GM23338 (cell line): ENCODE measurements at regions not wholly inside any gene's neighbourhood (a gene's known extent, or its start where the extent isn't known, plus 50 kb on each side); places are given as distances from the start of the nearest gene placed in this dataset.

Experiments used
- ATAC-seq: fragments of 200-7000 bp; cut with Tn5 transposase; 3 replicates; pipeline ENCODE4 v1.9.1; 2020
- DNase-seq: peaks from one replicate; pipeline ENCODE4 v3.0.0-alpha.2; 2015; ENCODE audit warnings: low spot score
- H2AFZ ChIP-seq: fragments of 200-600 bp; sonication (generic); 2 replicates; pipeline ENCODE4 v1.8.0; 2016; ENCODE audit warnings: antibody characterized with exemption, mild to moderate bottlenecking, moderate library complexity
- H3F3A ChIP-seq: fragments of 200-600 bp; sonication (generic); replicated peaks from 2 replicates; pipeline ENCODE4 v1.8.0; 2017; ENCODE audit warnings: antibody characterized with exemption, mixed run types, low read depth
- H3K27ac ChIP-seq: fragments of 200-600 bp; sonication (generic); 2 replicates; pipeline ENCODE4 v1.6.1; 2016; ENCODE audit warnings: low read depth
- H3K27me3 ChIP-seq: fragments of 200-600 bp; sonication (generic); 2 replicates; pipeline ENCODE4 v1.8.0; 2016; ENCODE audit warnings: mild to moderate bottlenecking, mixed run types, moderate library complexity; ENCODE audit not compliant: insufficient read depth
- H3K36me3 ChIP-seq: fragments of 200-600 bp; sonication (generic); 2 replicates; pipeline ENCODE4 v1.8.0; 2016; ENCODE audit warnings: mild to moderate bottlenecking; ENCODE audit not compliant: insufficient read depth
- H3K4me1 ChIP-seq: fragments of 200-600 bp; sonication (generic); 2 replicates; pipeline ENCODE4 v1.8.0; 2016; ENCODE audit warnings: mild to moderate bottlenecking, moderate library complexity; ENCODE audit not compliant: insufficient read depth
- H3K4me2 ChIP-seq: fragments of 200-600 bp; sonication (generic); 2 replicates; pipeline ENCODE4 v1.7.1; 2017; ENCODE audit warnings: mixed run types
- H3K4me3 ChIP-seq: fragments of 200-600 bp; sonication (generic); 2 replicates; pipeline ENCODE4 v1.6.1; 2016; ENCODE audit warnings: mixed run types
- H3K79me2 ChIP-seq: fragments of 200-600 bp; sonication (generic); replicated peaks from 2 replicates; pipeline ENCODE4 v1.8.0; 2017; ENCODE audit warnings: mild to moderate bottlenecking; ENCODE audit not compliant: insufficient read depth
- H3K9me2 ChIP-seq: fragments of 200-600 bp; sonication (generic); 2 replicates; pipeline ENCODE4 v1.8.0; 2017; ENCODE audit not compliant: insufficient read depth
- H4K20me1 ChIP-seq: fragments of 200-600 bp; sonication (generic); replicated peaks from 2 replicates; pipeline ENCODE4 v1.8.0; 2017; ENCODE audit warnings: mild to moderate bottlenecking; ENCODE audit not compliant: insufficient read depth
- H3K27ac Mint-ChIP-seq: 2 replicates; pipeline ENCODE4 v1.8.0; 2020; ENCODE audit warnings: inconsistent platforms, mild to moderate bottlenecking, moderate library complexity, mixed read lengths
- H3K27me3 Mint-ChIP-seq: 3 replicates; pipeline ENCODE4 v1.8.0; 2022; ENCODE audit warnings: low read depth, mild to moderate bottlenecking, moderate library complexity, mixed read lengths, inconsistent platforms; ENCODE audit not compliant: insufficient read depth, poor library complexity
- H3K36me3 Mint-ChIP-seq: 3 replicates; pipeline ENCODE4 v1.8.0; 2021; ENCODE audit warnings: low read depth, mild to moderate bottlenecking, inconsistent platforms, moderate library complexity, mixed read lengths
- H3K4me1 Mint-ChIP-seq: 3 replicates; pipeline ENCODE4 v1.8.0; 2020; ENCODE audit warnings: mild to moderate bottlenecking, inconsistent platforms, mixed read lengths
- H3K4me3 Mint-ChIP-seq: 3 replicates; pipeline ENCODE4 v1.8.0; 2021; ENCODE audit warnings: moderate library complexity, mild to moderate bottlenecking, inconsistent platforms, mixed read lengths
- H3K9me3 Mint-ChIP-seq: 3 replicates; pipeline ENCODE4 v1.8.0; 2020; ENCODE audit warnings: moderate library complexity, mild to moderate bottlenecking, inconsistent platforms, mixed read lengths
- CREB1 ChIP-seq: fragments of 250-450 bp; sonication (Bioruptor Pico); IDR thresholded peaks from 2 replicates; pipeline ENCODE4 v1.5.0; 2020; ENCODE audit warnings: low read depth, mild to moderate bottlenecking, moderate library complexity
- CTCF ChIP-seq, 2 experiments: fragments of 200-600 bp in 1 of 2; sonication (generic) in 1 of 2; conservative IDR thresholded peaks; 2 replicates each; pipeline versions ENCODE4 v1.5.1 to v1.6.1; 2016 to 2017; ENCODE audit warnings: antibody characterized with exemption in 2 of 2, low read depth in 2 of 2, mild to moderate bottlenecking in 2 of 2, moderate library complexity in 1 of 2
- ETS1 ChIP-seq: IDR thresholded peaks from 2 replicates; pipeline ENCODE4 v1.6.1; 2016; ENCODE audit warnings: antibody characterized with exemption
- EZH2 ChIP-seq: fragments of 200-600 bp; sonication (generic); IDR thresholded peaks from one replicate; pipeline ENCODE4 v1.8.0; 2017; ENCODE audit warnings: antibody characterized with exemption, mild to moderate bottlenecking, low read depth; ENCODE audit not compliant: unreplicated experiment
- EZH2phosphoT487 ChIP-seq: fragments of 200-600 bp; sonication (generic); IDR thresholded peaks from one replicate; pipeline ENCODE4 v1.8.1; 2018; ENCODE audit warnings: antibody characterized with exemption; ENCODE audit not compliant: unreplicated experiment
- JUNB ChIP-seq: IDR thresholded peaks from one replicate; pipeline ENCODE4 v1.6.1; 2016; ENCODE audit warnings: antibody characterized with exemption; ENCODE audit not compliant: unreplicated experiment
- NANOG ChIP-seq: IDR thresholded peaks from 2 replicates; pipeline ENCODE4 v1.6.1; 2016; ENCODE audit warnings: antibody characterized with exemption, borderline replicate concordance
- POLR2AphosphoS5 ChIP-seq: IDR thresholded peaks from 2 replicates; pipeline ENCODE4 v1.6.1; 2016; ENCODE audit warnings: antibody characterized with exemption, low read depth
- STAT1 ChIP-seq: IDR thresholded peaks from one replicate; pipeline ENCODE4 v1.6.1; 2016; ENCODE audit warnings: antibody characterized with exemption; ENCODE audit not compliant: unreplicated experiment
- ZNF114 ChIP-seq: fragments of 250-450 bp; sonication (Bioruptor Pico); IDR thresholded peaks from 2 replicates; pipeline ENCODE4 v1.5.0; 2020; ENCODE audit warnings: mild to moderate bottlenecking, moderate library complexity
- ZNF331 ChIP-seq: fragments of 250-450 bp; sonication (Bioruptor Pico); IDR thresholded peaks from 2 replicates; pipeline ENCODE4 v1.5.0; 2020; ENCODE audit warnings: low read depth, mild to moderate bottlenecking, moderate library complexity
- TF ChIP-seq, protein P1 (sequence below): IDR thresholded peaks from one replicate; pipeline ENCODE4 v1.6.1; 2018; ENCODE audit warnings: antibody characterized with exemption; ENCODE audit not compliant: unreplicated experiment
- TF ChIP-seq, protein P2 (sequence below): fragments of 250-450 bp; sonication (Bioruptor Pico); IDR thresholded peaks from 2 replicates; pipeline ENCODE4 v1.5.0; 2020; ENCODE audit warnings: mild to moderate bottlenecking, moderate library complexity

DNA sequence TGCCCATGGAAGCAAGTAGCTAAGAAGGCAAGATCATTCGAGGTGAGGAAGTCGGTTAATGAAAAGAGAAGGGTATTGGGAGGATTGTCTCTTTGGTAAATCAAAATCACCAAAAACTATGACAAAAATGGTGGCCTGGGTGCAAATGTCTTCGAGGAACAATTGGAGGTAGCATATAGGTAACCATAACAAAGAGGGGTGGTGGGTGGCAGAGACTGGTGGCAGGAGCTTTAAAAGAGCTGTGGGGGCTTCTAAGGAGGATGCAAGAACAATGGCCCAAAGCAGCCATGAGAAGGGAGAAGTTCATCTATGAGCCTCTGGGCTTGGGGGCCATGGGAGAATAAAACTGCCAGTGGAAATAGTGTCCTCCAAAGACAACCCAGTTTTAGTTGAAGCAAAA, 172.2 kb upstream of the PDE1C start:
- Histone ChIP-seq H3F3A (no peaks in the 10 kb centered on the region), H3K36me3 (no peaks in the 10 kb centered on the region), H3K27ac (no peak overlapping the region), H3K27me3 (no peaks in the 10 kb centered on the region), H3K79me2 (no peaks in the 10 kb centered on the region), H3K9me2 (no peaks in the 10 kb centered on the region), H3K4me3 (no peak overlapping the region), H3K4me2 (no peak overlapping the region), H2AFZ (no peak overlapping the region), H4K20me1 (no peaks in the 10 kb centered on the region), H3K4me1 (no peaks in the 10 kb centered on the region)
- no peak for DNase-seq
- TF ChIP-seq POLR2AphosphoS5 (no peak), EZH2 (no peak), CTCF (conservative IDR thresholded peaks at IDR 0.05; ENCODE audit: low read depth in 2 of 2) (no peak), ZNF331 (no peak), JUNB (no peak), EZH2phosphoT487 (no peak), NANOG (no peak), ETS1 (no peak), ZNF114 (CRISPR knock-in tag) (no peak), CREB1 (CRISPR knock-in tag) (no peak), STAT1 (no peak)
- TF ChIP-seq, protein P1, sequence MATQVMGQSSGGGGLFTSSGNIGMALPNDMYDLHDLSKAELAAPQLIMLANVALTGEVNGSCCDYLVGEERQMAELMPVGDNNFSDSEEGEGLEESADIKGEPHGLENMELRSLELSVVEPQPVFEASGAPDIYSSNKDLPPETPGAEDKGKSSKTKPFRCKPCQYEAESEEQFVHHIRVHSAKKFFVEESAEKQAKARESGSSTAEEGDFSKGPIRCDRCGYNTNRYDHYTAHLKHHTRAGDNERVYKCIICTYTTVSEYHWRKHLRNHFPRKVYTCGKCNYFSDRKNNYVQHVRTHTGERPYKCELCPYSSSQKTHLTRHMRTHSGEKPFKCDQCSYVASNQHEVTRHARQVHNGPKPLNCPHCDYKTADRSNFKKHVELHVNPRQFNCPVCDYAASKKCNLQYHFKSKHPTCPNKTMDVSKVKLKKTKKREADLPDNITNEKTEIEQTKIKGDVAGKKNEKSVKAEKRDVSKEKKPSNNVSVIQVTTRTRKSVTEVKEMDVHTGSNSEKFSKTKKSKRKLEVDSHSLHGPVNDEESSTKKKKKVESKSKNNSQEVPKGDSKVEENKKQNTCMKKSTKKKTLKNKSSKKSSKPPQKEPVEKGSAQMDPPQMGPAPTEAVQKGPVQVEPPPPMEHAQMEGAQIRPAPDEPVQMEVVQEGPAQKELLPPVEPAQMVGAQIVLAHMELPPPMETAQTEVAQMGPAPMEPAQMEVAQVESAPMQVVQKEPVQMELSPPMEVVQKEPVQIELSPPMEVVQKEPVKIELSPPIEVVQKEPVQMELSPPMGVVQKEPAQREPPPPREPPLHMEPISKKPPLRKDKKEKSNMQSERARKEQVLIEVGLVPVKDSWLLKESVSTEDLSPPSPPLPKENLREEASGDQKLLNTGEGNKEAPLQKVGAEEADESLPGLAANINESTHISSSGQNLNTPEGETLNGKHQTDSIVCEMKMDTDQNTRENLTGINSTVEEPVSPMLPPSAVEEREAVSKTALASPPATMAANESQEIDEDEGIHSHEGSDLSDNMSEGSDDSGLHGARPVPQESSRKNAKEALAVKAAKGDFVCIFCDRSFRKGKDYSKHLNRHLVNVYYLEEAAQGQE, result no peak
- TF ChIP-seq, protein P2, sequence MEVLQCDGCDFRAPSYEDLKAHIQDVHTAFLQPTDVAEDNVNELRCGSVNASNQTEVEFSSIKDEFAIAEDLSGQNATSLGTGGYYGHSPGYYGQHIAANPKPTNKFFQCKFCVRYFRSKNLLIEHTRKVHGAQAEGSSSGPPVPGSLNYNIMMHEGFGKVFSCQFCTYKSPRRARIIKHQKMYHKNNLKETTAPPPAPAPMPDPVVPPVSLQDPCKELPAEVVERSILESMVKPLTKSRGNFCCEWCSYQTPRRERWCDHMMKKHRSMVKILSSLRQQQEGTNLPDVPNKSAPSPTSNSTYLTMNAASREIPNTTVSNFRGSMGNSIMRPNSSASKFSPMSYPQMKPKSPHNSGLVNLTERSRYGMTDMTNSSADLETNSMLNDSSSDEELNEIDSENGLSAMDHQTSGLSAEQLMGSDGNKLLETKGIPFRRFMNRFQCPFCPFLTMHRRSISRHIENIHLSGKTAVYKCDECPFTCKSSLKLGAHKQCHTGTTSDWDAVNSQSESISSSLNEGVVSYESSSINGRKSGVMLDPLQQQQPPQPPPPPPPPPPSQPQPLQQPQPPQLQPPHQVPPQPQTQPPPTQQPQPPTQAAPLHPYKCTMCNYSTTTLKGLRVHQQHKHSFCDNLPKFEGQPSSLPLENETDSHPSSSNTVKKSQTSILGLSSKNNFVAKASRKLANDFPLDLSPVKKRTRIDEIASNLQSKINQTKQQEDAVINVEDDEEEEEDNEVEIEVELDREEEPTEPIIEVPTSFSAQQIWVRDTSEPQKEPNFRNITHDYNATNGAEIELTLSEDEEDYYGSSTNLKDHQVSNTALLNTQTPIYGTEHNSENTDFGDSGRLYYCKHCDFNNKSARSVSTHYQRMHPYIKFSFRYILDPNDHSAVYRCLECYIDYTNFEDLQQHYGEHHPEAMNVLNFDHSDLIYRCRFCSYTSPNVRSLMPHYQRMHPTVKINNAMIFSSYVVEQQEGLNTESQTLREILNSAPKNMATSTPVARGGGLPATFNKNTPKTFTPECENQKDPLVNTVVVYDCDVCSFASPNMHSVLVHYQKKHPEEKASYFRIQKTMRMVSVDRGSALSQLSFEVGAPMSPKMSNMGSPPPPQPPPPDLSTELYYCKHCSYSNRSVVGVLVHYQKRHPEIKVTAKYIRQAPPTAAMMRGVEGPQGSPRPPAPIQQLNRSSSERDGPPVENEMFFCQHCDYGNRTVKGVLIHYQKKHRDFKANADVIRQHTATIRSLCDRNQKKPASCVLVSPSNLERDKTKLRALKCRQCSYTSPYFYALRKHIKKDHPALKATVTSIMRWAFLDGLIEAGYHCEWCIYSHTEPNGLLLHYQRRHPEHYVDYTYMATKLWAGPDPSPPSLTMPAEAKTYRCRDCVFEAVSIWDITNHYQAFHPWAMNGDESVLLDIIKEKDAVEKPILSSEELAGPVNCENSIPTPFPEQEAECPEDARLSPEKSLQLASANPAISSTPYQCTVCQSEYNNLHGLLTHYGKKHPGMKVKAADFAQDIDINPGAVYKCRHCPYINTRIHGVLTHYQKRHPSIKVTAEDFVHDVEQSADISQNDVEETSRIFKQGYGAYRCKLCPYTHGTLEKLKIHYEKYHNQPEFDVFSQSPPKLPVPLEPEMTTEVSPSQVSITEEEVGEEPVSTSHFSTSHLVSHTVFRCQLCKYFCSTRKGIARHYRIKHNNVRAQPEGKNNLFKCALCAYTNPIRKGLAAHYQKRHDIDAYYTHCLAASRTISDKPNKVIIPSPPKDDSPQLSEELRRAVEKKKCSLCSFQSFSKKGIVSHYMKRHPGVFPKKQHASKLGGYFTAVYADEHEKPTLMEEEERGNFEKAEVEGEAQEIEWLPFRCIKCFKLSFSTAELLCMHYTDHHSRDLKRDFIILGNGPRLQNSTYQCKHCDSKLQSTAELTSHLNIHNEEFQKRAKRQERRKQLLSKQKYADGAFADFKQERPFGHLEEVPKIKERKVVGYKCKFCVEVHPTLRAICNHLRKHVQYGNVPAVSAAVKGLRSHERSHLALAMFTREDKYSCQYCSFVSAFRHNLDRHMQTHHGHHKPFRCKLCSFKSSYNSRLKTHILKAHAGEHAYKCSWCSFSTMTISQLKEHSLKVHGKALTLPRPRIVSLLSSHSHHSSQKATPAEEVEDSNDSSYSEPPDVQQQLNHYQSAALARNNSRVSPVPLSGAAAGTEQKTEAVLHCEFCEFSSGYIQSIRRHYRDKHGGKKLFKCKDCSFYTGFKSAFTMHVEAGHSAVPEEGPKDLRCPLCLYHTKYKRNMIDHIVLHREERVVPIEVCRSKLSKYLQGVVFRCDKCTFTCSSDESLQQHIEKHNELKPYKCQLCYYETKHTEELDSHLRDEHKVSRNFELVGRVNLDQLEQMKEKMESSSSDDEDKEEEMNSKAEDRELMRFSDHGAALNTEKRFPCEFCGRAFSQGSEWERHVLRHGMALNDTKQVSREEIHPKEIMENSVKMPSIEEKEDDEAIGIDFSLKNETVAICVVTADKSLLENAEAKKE, result no peak
- Mint-ChIP-seq H3K4me3 (no peak overlapping the region), H3K4me1 (no peaks in the 10 kb centered on the region), H3K9me3 (no peaks in the 10 kb centered on the region), H3K27me3 (no peaks in the 10 kb centered on the region), H3K36me3 (no peaks in the 10 kb centered on the region), H3K27ac (no peak overlapping the region)
- no peak for ATAC-seq
